WTC11 (cell line): ENCODE measurements at regions not wholly inside any gene's neighbourhood (a gene's known extent, or its start where the extent isn't known, plus 50 kb on each side); places are given as distances from the start of the nearest gene placed in this dataset.

ENCODE experiments used
- ATAC-seq: fragments of 200-7000 bp; cut with Tn5 transposase; 2 replicates; pipeline ENCODE4 v1.10.0; 2021; ENCODE audit warnings: mild to moderate bottlenecking, moderate library complexity
- CTCF ChIA-PET: fragments of 300-600 bp; sonication (Branson Sonifier 250); formaldehyde crosslinking; loops from one replicate; lab custom pipeline; 2021; ENCODE audit warnings: antibody characterized with exemption; lab: Charles Lee
- POLR2A ChIA-PET: fragments of 350-600 bp; sonication (Branson Sonifier 250); formaldehyde crosslinking; loops from one replicate; lab custom pipeline; 2021; ENCODE audit warnings: antibody characterized with exemption; lab: Charles Lee
- DNase-seq: peaks from one replicate; pipeline ENCODE4 v3.0.0; 2021; ENCODE audit warnings: low spot score
- H3K27ac Mint-ChIP-seq: 2 replicates; pipeline ENCODE4 v1.8.0; 2021; ENCODE audit warnings: mixed read lengths
- H3K27me3 Mint-ChIP-seq: 2 replicates; pipeline ENCODE4 v1.8.0; 2021; ENCODE audit warnings: low read depth, mild to moderate bottlenecking, moderate library complexity, mixed read lengths
- H3K36me3 Mint-ChIP-seq: 2 replicates; pipeline ENCODE4 v1.8.0; 2021; ENCODE audit warnings: mixed read lengths
- H3K4me1 Mint-ChIP-seq: 2 replicates; pipeline ENCODE4 v1.8.0; 2022; ENCODE audit warnings: mixed read lengths
- H3K4me3 Mint-ChIP-seq: 2 replicates; pipeline ENCODE4 v1.8.0; 2021; ENCODE audit warnings: mild to moderate bottlenecking, moderate library complexity, mixed read lengths
- H3K9me3 Mint-ChIP-seq: 2 replicates; pipeline ENCODE4 v1.8.0; 2021; ENCODE audit warnings: mixed read lengths
- CREB1 ChIP-seq: sonication (generic); formaldehyde crosslinking; IDR thresholded peaks from 2 replicates; pipeline ENCODE4 v1.8.0; 2023; ENCODE audit warnings: mild to moderate bottlenecking, missing genetic modification reagents
- GTF2I ChIP-seq: fragments of 250-450 bp; sonication (Bioruptor Pico); conservative IDR thresholded peaks from 2 replicates; pipeline ENCODE4 v1.4.0; 2021; ENCODE audit warnings: mild to moderate bottlenecking
- HMGA2 ChIP-seq: fragments of 250-450 bp; sonication (Bioruptor Pico); IDR thresholded peaks from 2 replicates; pipeline ENCODE4 v1.4.0; 2021; ENCODE audit warnings: mild to moderate bottlenecking, moderate library complexity
- JUN ChIP-seq: sonication (generic); formaldehyde crosslinking; IDR thresholded peaks from 2 replicates; pipeline ENCODE4 v1.8.0; 2023; ENCODE audit warnings: mild to moderate bottlenecking, missing genetic modification reagents
- KAT7 ChIP-seq: sonication (generic); formaldehyde crosslinking; IDR thresholded peaks from 2 replicates; pipeline ENCODE4 v1.8.1; 2023; ENCODE audit warnings: missing genetic modification reagents, mild to moderate bottlenecking, borderline replicate concordance
- NFATC4 ChIP-seq: fragments of 250-450 bp; sonication (Bioruptor Pico); IDR thresholded peaks from 2 replicates; pipeline ENCODE4 v1.9.0; 2021; ENCODE audit warnings: mild to moderate bottlenecking
- NFYB ChIP-seq: sonication (generic); formaldehyde crosslinking; conservative IDR thresholded peaks from 2 replicates; pipeline ENCODE4 v1.8.0; 2022; ENCODE audit warnings: low read depth, missing genetic modification reagents
- NR1H2 ChIP-seq: sonication (generic); formaldehyde crosslinking; IDR thresholded peaks from 2 replicates; pipeline ENCODE4 v1.9.0; 2021; ENCODE audit warnings: mild to moderate bottlenecking, moderate library complexity, missing genetic modification reagents
- TCF7 ChIP-seq: sonication (generic); formaldehyde crosslinking; IDR thresholded peaks from 2 replicates; pipeline ENCODE4 v1.8.0; 2022; ENCODE audit warnings: mild to moderate bottlenecking, low read depth, missing genetic modification reagents, moderate library complexity
- TEAD1 ChIP-seq: sonication (generic); formaldehyde crosslinking; IDR thresholded peaks from 2 replicates; pipeline ENCODE4 v1.8.0; 2022; ENCODE audit warnings: mild to moderate bottlenecking, missing genetic modification reagents
- ZBTB21 ChIP-seq: sonication (generic); formaldehyde crosslinking; IDR thresholded peaks from 2 replicates; pipeline ENCODE4 v1.8.1; 2023; ENCODE audit warnings: mild to moderate bottlenecking, missing genetic modification reagents, borderline replicate concordance
- ZNF138 ChIP-seq: sonication (generic); formaldehyde crosslinking; conservative IDR thresholded peaks from 2 replicates; pipeline ENCODE4 v1.8.1; 2022; ENCODE audit warnings: mild to moderate bottlenecking, moderate library complexity, missing genetic modification reagents
- ZNF232 ChIP-seq: sonication (generic); formaldehyde crosslinking; IDR thresholded peaks from 2 replicates; pipeline ENCODE4 v1.8.0; 2022; ENCODE audit warnings: mild to moderate bottlenecking, missing genetic modification reagents
- TF ChIP-seq, protein P1 (sequence below): fragments of 250-450 bp; sonication (Bioruptor Pico); IDR thresholded peaks from 2 replicates; pipeline ENCODE4 v1.9.0; 2021; ENCODE audit warnings: mild to moderate bottlenecking
- TF ChIP-seq, protein P2 (sequence below): sonication (generic); formaldehyde crosslinking; IDR thresholded peaks from 2 replicates; pipeline ENCODE4 v1.8.0; 2023; ENCODE audit warnings: missing genetic modification reagents, mild to moderate bottlenecking, borderline replicate concordance
- TF ChIP-seq, protein P3 (sequence below): sonication (generic); formaldehyde crosslinking; IDR thresholded peaks from 2 replicates; pipeline ENCODE4 v1.8.0; 2023; ENCODE audit warnings: mild to moderate bottlenecking, missing genetic modification reagents
- TF ChIP-seq, protein P4 (sequence below): sonication (generic); formaldehyde crosslinking; IDR thresholded peaks from 2 replicates; pipeline ENCODE4 v1.8.0; 2022; ENCODE audit warnings: mild to moderate bottlenecking, missing genetic modification reagents
- TF ChIP-seq, protein P5 (sequence below): sonication (generic); formaldehyde crosslinking; IDR thresholded peaks from 2 replicates; pipeline ENCODE4 v1.8.0; 2022; ENCODE audit warnings: mild to moderate bottlenecking, missing genetic modification reagents
- TF ChIP-seq, protein P6 (sequence below): sonication (generic); formaldehyde crosslinking; IDR thresholded peaks from 2 replicates; pipeline ENCODE4 v1.8.0; 2022; ENCODE audit warnings: missing genetic modification reagents
- TF ChIP-seq, protein P7 (sequence below): sonication (generic); formaldehyde crosslinking; IDR thresholded peaks from 2 replicates; pipeline ENCODE4 v1.8.0; 2022; ENCODE audit warnings: mild to moderate bottlenecking, missing genetic modification reagents

DNA sequence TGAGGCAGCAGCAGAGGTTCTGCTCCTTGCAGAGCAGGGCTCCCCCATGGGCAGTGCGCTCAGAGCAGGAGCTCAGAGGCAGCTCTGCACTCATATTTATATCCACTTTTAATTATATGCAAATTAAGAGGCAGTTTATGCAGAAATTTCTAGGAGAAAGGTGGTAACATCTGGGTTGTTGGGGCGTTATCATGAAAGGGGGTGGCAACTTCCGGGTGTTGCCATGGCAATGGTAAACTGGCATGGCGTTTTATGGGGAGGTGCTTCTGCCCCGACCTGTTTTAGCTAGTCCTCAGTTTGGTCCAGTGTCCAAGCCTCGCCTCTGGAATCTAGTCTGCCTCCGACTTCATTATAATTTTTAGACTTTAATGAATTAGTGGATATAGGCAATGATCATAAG, 1191.7 kb downstream of the TBC1D22A start:
- H3K9me3 Mint-ChIP-seq = peaks cover 41% of the 10 kb centered on the region
- POLR2A ChIA-PET = no interaction called here

More for the DNA sequence above, 1191.7 kb downstream of the TBC1D22A start:
- no peak overlapping the region for H3K4me3 Mint-ChIP-seq
- CTCF ChIA-PET = no interaction called here
- H3K4me1 Mint-ChIP-seq = no peaks in the 10 kb centered on the region
- DNase-seq = no peak
- TF ChIP-seq ZNF232 (CRISPR knock-in tag) (no peak), ZNF138 (no peak), GTF2I (CRISPR knock-in tag) (no peak), NFYB (CRISPR knock-in tag) (no peak), NFATC4 (no peak), KAT7 (CRISPR knock-in tag) (no peak), JUN (CRISPR knock-in tag) (no peak), HMGA2 (CRISPR knock-in tag) (no peak), CREB1 (CRISPR knock-in tag) (no peak), NR1H2 (no peak), ZBTB21 (CRISPR knock-in tag) (no peak), TEAD1 (CRISPR knock-in tag) (no peak), TCF7 (no peak)
- TF ChIP-seq, protein P1, sequence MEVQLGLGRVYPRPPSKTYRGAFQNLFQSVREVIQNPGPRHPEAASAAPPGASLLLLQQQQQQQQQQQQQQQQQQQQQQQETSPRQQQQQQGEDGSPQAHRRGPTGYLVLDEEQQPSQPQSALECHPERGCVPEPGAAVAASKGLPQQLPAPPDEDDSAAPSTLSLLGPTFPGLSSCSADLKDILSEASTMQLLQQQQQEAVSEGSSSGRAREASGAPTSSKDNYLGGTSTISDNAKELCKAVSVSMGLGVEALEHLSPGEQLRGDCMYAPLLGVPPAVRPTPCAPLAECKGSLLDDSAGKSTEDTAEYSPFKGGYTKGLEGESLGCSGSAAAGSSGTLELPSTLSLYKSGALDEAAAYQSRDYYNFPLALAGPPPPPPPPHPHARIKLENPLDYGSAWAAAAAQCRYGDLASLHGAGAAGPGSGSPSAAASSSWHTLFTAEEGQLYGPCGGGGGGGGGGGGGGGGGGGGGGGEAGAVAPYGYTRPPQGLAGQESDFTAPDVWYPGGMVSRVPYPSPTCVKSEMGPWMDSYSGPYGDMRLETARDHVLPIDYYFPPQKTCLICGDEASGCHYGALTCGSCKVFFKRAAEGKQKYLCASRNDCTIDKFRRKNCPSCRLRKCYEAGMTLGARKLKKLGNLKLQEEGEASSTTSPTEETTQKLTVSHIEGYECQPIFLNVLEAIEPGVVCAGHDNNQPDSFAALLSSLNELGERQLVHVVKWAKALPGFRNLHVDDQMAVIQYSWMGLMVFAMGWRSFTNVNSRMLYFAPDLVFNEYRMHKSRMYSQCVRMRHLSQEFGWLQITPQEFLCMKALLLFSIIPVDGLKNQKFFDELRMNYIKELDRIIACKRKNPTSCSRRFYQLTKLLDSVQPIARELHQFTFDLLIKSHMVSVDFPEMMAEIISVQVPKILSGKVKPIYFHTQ = no peak
- TF ChIP-seq, protein P2, sequence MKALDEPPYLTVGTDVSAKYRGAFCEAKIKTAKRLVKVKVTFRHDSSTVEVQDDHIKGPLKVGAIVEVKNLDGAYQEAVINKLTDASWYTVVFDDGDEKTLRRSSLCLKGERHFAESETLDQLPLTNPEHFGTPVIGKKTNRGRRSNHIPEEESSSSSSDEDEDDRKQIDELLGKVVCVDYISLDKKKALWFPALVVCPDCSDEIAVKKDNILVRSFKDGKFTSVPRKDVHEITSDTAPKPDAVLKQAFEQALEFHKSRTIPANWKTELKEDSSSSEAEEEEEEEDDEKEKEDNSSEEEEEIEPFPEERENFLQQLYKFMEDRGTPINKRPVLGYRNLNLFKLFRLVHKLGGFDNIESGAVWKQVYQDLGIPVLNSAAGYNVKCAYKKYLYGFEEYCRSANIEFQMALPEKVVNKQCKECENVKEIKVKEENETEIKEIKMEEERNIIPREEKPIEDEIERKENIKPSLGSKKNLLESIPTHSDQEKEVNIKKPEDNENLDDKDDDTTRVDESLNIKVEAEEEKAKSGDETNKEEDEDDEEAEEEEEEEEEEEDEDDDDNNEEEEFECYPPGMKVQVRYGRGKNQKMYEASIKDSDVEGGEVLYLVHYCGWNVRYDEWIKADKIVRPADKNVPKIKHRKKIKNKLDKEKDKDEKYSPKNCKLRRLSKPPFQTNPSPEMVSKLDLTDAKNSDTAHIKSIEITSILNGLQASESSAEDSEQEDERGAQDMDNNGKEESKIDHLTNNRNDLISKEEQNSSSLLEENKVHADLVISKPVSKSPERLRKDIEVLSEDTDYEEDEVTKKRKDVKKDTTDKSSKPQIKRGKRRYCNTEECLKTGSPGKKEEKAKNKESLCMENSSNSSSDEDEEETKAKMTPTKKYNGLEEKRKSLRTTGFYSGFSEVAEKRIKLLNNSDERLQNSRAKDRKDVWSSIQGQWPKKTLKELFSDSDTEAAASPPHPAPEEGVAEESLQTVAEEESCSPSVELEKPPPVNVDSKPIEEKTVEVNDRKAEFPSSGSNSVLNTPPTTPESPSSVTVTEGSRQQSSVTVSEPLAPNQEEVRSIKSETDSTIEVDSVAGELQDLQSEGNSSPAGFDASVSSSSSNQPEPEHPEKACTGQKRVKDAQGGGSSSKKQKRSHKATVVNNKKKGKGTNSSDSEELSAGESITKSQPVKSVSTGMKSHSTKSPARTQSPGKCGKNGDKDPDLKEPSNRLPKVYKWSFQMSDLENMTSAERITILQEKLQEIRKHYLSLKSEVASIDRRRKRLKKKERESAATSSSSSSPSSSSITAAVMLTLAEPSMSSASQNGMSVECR (CRISPR knock-in tag) = no peak
- TF ChIP-seq, protein P3, sequence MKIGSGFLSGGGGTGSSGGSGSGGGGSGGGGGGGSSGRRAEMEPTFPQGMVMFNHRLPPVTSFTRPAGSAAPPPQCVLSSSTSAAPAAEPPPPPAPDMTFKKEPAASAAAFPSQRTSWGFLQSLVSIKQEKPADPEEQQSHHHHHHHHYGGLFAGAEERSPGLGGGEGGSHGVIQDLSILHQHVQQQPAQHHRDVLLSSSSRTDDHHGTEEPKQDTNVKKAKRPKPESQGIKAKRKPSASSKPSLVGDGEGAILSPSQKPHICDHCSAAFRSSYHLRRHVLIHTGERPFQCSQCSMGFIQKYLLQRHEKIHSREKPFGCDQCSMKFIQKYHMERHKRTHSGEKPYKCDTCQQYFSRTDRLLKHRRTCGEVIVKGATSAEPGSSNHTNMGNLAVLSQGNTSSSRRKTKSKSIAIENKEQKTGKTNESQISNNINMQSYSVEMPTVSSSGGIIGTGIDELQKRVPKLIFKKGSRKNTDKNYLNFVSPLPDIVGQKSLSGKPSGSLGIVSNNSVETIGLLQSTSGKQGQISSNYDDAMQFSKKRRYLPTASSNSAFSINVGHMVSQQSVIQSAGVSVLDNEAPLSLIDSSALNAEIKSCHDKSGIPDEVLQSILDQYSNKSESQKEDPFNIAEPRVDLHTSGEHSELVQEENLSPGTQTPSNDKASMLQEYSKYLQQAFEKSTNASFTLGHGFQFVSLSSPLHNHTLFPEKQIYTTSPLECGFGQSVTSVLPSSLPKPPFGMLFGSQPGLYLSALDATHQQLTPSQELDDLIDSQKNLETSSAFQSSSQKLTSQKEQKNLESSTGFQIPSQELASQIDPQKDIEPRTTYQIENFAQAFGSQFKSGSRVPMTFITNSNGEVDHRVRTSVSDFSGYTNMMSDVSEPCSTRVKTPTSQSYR (CRISPR knock-in tag) = no peak
- TF ChIP-seq, protein P4, sequence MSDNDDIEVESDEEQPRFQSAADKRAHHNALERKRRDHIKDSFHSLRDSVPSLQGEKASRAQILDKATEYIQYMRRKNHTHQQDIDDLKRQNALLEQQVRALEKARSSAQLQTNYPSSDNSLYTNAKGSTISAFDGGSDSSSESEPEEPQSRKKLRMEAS (CRISPR knock-in tag) = no peak
- TF ChIP-seq, protein P5, sequence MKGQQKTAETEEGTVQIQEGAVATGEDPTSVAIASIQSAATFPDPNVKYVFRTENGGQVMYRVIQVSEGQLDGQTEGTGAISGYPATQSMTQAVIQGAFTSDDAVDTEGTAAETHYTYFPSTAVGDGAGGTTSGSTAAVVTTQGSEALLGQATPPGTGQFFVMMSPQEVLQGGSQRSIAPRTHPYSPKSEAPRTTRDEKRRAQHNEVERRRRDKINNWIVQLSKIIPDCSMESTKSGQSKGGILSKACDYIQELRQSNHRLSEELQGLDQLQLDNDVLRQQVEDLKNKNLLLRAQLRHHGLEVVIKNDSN = no peak
- TF ChIP-seq, protein P6, sequence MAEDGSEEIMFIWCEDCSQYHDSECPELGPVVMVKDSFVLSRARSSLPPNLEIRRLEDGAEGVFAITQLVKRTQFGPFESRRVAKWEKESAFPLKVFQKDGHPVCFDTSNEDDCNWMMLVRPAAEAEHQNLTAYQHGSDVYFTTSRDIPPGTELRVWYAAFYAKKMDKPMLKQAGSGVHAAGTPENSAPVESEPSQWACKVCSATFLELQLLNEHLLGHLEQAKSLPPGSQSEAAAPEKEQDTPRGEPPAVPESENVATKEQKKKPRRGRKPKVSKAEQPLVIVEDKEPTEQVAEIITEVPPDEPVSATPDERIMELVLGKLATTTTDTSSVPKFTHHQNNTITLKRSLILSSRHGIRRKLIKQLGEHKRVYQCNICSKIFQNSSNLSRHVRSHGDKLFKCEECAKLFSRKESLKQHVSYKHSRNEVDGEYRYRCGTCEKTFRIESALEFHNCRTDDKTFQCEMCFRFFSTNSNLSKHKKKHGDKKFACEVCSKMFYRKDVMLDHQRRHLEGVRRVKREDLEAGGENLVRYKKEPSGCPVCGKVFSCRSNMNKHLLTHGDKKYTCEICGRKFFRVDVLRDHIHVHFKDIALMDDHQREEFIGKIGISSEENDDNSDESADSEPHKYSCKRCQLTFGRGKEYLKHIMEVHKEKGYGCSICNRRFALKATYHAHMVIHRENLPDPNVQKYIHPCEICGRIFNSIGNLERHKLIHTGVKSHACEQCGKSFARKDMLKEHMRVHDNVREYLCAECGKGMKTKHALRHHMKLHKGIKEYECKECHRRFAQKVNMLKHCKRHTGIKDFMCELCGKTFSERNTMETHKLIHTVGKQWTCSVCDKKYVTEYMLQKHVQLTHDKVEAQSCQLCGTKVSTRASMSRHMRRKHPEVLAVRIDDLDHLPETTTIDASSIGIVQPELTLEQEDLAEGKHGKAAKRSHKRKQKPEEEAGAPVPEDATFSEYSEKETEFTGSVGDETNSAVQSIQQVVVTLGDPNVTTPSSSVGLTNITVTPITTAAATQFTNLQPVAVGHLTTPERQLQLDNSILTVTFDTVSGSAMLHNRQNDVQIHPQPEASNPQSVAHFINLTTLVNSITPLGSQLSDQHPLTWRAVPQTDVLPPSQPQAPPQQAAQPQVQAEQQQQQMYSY (CRISPR knock-in tag) = no peak
- TF ChIP-seq, protein P7, sequence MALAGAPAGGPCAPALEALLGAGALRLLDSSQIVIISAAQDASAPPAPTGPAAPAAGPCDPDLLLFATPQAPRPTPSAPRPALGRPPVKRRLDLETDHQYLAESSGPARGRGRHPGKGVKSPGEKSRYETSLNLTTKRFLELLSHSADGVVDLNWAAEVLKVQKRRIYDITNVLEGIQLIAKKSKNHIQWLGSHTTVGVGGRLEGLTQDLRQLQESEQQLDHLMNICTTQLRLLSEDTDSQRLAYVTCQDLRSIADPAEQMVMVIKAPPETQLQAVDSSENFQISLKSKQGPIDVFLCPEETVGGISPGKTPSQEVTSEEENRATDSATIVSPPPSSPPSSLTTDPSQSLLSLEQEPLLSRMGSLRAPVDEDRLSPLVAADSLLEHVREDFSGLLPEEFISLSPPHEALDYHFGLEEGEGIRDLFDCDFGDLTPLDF = no peak
- TF ChIP-seq, all 79 proteins: peak for 0
- Mint-ChIP-seq H3K27ac (no peak overlapping the region), H3K36me3 (peaks cover 14% of the 10 kb centered on the region), H3K27me3 (peaks cover 3% of the 10 kb centered on the region)
- ATAC-seq = no peak
